CD14-positive monocyte (primary cell): ENCODE measurements at regions not wholly inside any gene's neighbourhood (a gene's known extent, or its start where the extent isn't known, plus 50 kb on each side); places are given as distances from the start of the nearest gene placed in this dataset.

Experiments used
- DNase-seq, 3 donors: peaks; one replicate each; pipeline ENCODE4 v3.0.0-alpha.2; 2011 to 2022
- H2AFZ ChIP-seq: 2 replicates; pipeline ENCODE4 v1.6.0; 2012; ENCODE audit warnings: mild to moderate bottlenecking, low read depth, low read length, inconsistent platforms; ENCODE audit not compliant: insufficient read depth, poor library complexity, severe bottlenecking
- H3K27ac ChIP-seq, 2 donors: 1 replicate in 1 of 2; 2 replicates in 1 of 2; pipeline ENCODE4 v1.5.1; 2012 to 2013; ENCODE audit warnings: low read length in 2 of 2, control low read depth in 1 of 2, inconsistent platforms in 1 of 2, low read depth in 1 of 2, mild to moderate bottlenecking in 1 of 2
- H3K27me3 ChIP-seq, 2 donors: one replicate each; pipeline versions ENCODE4 v1.6.0 to v1.6.1; 2011 to 2013; ENCODE audit warnings: low read length in 2 of 2; ENCODE audit not compliant: control insufficient read depth in 2 of 2, insufficient read depth in 2 of 2
- H3K36me3 ChIP-seq, 2 donors: replicated peaks in 1 of 2; 1 replicate in 1 of 2; 2 replicates in 1 of 2; pipeline versions ENCODE4 v1.5.1 to v1.6.1; 2012 to 2013; ENCODE audit warnings: low read length in 2 of 2, control low read depth in 1 of 2, inconsistent platforms in 1 of 2, mild to moderate bottlenecking in 1 of 2; ENCODE audit not compliant: insufficient read depth in 2 of 2, control insufficient read depth in 1 of 2
- H3K4me1 ChIP-seq, 2 donors: 1 replicate in 1 of 2; 2 replicates in 1 of 2; pipeline versions ENCODE4 v1.5.1 to v1.6.1; 2012 to 2013; ENCODE audit warnings: low read length in 2 of 2, control low read depth in 1 of 2, inconsistent platforms in 1 of 2, mild to moderate bottlenecking in 1 of 2, moderate library complexity in 1 of 2; ENCODE audit not compliant: insufficient read depth in 2 of 2, control insufficient read depth in 1 of 2
- H3K4me2 ChIP-seq: replicated peaks from 2 replicates; pipeline ENCODE3; 2012; ENCODE audit warnings: low read length, moderate library complexity, mild to moderate bottlenecking; ENCODE audit not compliant: poor library complexity, severe bottlenecking; ENCODE audit errors: extremely low read depth
- H3K4me3 ChIP-seq, 3 experiments: fragments of 200-600 bp in 1 of 3; sonication (generic) in 1 of 3; replicated peaks in 1 of 3; 1 replicate in 2 of 3; 2 replicates in 1 of 3; pipeline ENCODE4 v1.5.1; 2011 to 2013; ENCODE audit warnings: low read length in 3 of 3, mild to moderate bottlenecking in 3 of 3, control low read depth in 2 of 3, low read depth in 2 of 3, inconsistent platforms in 1 of 3, moderate library complexity in 1 of 3
- H3K79me2 ChIP-seq: 2 replicates; pipeline ENCODE4 v1.6.0; 2012; ENCODE audit warnings: mild to moderate bottlenecking, control low read depth, inconsistent platforms, low read length, moderate library complexity; ENCODE audit not compliant: insufficient read depth
- H3K9ac ChIP-seq: 2 replicates; pipeline ENCODE4 v1.6.0; 2017; ENCODE audit warnings: low read length, mild to moderate bottlenecking; ENCODE audit not compliant: insufficient read depth, poor library complexity, severe bottlenecking
- H3K9me3 ChIP-seq, 2 donors: replicated peaks in 1 of 2; 1 replicate in 1 of 2; 2 replicates in 1 of 2; pipeline versions ENCODE4 v1.5.1 to v1.6.1; 2012 to 2013; ENCODE audit warnings: low read length in 2 of 2, control low read depth in 1 of 2; ENCODE audit not compliant: control insufficient read depth in 1 of 2, insufficient read depth in 1 of 2
- H4K20me1 ChIP-seq: 2 replicates; pipeline ENCODE4 v1.6.0; 2012; ENCODE audit warnings: mild to moderate bottlenecking, low read length, control low read depth, moderate library complexity; ENCODE audit not compliant: insufficient read depth
- H3K27ac Mint-ChIP-seq, 7 donors: one replicate each; pipeline ENCODE4 v1.8.0; 2020; ENCODE audit warnings: mild to moderate bottlenecking in 7 of 7, mixed read lengths in 7 of 7, moderate library complexity in 6 of 7, inconsistent platforms in 2 of 7
- H3K27me3 Mint-ChIP-seq, 3 donors: one replicate each; pipeline ENCODE4 v1.8.0; 2021 to 2022; ENCODE audit warnings: low read depth in 3 of 3, mild to moderate bottlenecking in 3 of 3, mixed read lengths in 3 of 3, moderate library complexity in 3 of 3, inconsistent platforms in 1 of 3
- H3K36me3 Mint-ChIP-seq, 2 donors: one replicate each; pipeline ENCODE4 v1.8.0; 2020; ENCODE audit warnings: mixed read lengths in 2 of 2, inconsistent platforms in 1 of 2, mild to moderate bottlenecking in 1 of 2
- H3K4me1 Mint-ChIP-seq: one replicate; pipeline ENCODE4 v1.8.0; 2020; ENCODE audit warnings: mild to moderate bottlenecking, mixed read lengths
- H3K4me3 Mint-ChIP-seq, 2 donors: one replicate each; pipeline ENCODE4 v1.8.0; 2020; ENCODE audit warnings: mild to moderate bottlenecking in 2 of 2, mixed read lengths in 2 of 2, moderate library complexity in 1 of 2
- H3K9me3 Mint-ChIP-seq, 7 donors: one replicate each; pipeline ENCODE4 v1.8.0; 2020 to 2022; ENCODE audit warnings: mixed read lengths in 7 of 7, mild to moderate bottlenecking in 6 of 7, moderate library complexity in 6 of 7, inconsistent platforms in 2 of 7
- WGBS: methylation state at CpG from one replicate; pipeline ENCODE4 v1.1.5; 2013; ENCODE audit warnings: missing lambda C conversion rate; ENCODE audit not compliant: insufficient coverage; 5-methylcytosine and 5-hydroxymethylcytosine counted together
- intact Hi-C, 2 donors: fragments of 100-400 bp; cut with micrococcal nuclease; formaldehyde crosslinking; loops; one replicate each; pipeline versions ENCODE4 v1.15.0 to v1.15.1; 2023
- TF ChIP-seq, protein P1 (sequence below): fragments of 200-600 bp; IDR thresholded peaks from one replicate; pipeline ENCODE4 v1.8.0; 2022; ENCODE audit warnings: antibody characterized with exemption, mild to moderate bottlenecking

DNA sequence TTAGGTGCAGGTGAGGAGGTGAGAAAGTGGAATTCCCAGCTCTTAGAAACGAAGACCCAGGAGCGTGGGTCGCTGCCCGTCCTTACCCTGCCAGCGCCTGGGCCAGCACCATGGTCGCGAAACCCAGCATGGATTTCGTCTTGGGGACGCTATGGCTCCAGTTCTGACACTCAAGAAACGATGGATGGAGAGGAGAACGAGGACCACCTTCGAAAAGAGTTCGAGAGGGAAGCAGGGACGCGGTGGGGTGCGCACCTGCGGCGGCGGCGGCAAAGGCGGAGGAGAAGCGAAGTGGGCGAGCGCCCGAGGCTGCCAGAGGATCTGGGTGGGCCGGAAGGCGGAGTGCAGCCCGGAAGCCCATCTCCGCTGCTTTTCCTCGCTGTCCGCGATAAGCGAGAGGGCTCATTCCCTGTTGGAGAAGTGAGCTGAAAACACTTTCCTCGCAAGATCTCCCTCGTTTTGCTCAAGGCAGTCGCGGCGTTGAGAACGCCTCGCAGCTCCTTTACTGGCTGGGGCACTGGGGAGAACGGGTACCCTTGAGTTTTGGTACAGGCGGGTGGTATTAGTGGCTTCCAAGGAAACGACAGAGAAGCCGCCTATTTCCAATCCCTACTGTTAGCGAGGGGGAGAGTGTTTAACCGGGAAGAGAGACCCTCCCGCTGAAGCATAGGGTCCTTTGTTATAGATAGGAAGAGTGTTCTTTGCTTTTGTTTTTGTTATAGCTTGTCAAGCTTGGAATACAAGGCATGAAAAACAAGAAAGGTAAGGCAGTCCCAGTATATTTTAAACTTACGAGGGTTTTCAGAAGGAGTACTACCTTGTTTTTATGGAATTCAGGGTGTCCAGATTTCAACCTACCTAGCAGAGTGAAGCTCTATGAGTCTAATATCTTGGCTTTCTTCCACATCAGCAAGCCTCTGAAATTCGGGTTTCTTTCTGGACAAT lies 109.5 kb downstream of the TRIM27 start:
- intact Hi-C loops, result no loop called here
- Histone ChIP-seq H3K4me1 (no peaks in the 10 kb centered on the region), H3K4me2 (no peak overlapping the region), H3K9me3 (peaks cover 10 to 82% of the 10 kb centered on the region in 2 donors), H3K27ac (no peak overlapping the region), H3K36me3 (no peaks in the 10 kb centered on the region), H4K20me1 (no peaks in the 10 kb centered on the region), H2AFZ (no peak overlapping the region), H3K79me2 (no peaks in the 10 kb centered on the region), H3K4me3 (no peak overlapping the region), H3K9ac (no peak overlapping the region), H3K27me3 (peaks cover 98 to 100% of the 10 kb centered on the region in 2 donors)
- TF ChIP-seq, protein P1, sequence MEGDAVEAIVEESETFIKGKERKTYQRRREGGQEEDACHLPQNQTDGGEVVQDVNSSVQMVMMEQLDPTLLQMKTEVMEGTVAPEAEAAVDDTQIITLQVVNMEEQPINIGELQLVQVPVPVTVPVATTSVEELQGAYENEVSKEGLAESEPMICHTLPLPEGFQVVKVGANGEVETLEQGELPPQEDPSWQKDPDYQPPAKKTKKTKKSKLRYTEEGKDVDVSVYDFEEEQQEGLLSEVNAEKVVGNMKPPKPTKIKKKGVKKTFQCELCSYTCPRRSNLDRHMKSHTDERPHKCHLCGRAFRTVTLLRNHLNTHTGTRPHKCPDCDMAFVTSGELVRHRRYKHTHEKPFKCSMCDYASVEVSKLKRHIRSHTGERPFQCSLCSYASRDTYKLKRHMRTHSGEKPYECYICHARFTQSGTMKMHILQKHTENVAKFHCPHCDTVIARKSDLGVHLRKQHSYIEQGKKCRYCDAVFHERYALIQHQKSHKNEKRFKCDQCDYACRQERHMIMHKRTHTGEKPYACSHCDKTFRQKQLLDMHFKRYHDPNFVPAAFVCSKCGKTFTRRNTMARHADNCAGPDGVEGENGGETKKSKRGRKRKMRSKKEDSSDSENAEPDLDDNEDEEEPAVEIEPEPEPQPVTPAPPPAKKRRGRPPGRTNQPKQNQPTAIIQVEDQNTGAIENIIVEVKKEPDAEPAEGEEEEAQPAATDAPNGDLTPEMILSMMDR, result no peak
- Mint-ChIP-seq H3K4me3 (peak overlapping the region in 1 of 2 donors; percentile 82), H3K27ac (no peak overlapping the region), H3K9me3 (peaks cover 5 to 57% (median 42%) of the 10 kb centered on the region in 7 donors), H3K4me1 (peaks cover 9% of the 10 kb centered on the region), H3K36me3 (peaks cover 4 to 17% of the 10 kb centered on the region in 2 donors), H3K27me3 (peaks cover 96 to 98% (median 97%) of the 10 kb centered on the region in 3 donors)
- 5% methylated on average over 42 of the region's 49 CpGs for WGBS
- no peak for DNase-seq

DNA sequence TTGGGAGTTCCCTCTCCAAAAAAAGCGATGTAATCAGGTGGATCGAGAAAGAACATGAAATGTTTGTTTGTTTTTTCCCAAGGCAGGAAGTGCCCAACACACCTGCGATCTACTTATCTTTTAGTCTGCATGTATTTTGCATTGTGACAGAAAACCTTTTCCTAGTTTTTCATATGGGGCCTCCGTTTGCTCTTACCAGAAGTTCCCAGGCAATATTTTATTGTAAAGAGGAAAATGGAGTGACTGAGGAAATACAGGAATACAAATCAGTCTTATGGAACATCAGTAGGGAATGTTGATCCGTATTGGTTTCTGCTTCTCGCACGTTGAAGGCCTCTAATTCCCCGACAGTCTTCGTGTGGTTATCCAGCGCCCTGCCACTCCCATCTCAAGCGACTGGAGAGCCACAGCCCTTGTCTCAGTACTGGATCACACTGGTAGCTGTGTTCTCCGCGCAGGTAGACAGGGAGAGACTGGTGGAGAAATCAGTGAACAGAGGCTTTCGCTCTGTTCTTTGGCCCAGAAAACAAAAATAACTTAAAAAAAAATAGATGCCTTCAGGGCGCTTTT lies 107.4 kb downstream of the TRIM27 start:
- H2AFZ ChIP-seq, result no peak overlapping the region
- H3K9me3 ChIP-seq, result peaks cover 3 to 63% of the 10 kb centered on the region in 2 donors
- peak overlapping the region in 1 of 2 donors; percentile 68 for H3K4me3 Mint-ChIP-seq
- no peak overlapping the region for H3K4me2 ChIP-seq
- DNase-seq, result no peak
- H3K4me1 ChIP-seq, result no peaks in the 10 kb centered on the region
- peaks cover 85 to 91% (median 87%) of the 10 kb centered on the region in 3 donors for H3K27me3 Mint-ChIP-seq
- no peaks in the 10 kb centered on the region for H3K79me2 ChIP-seq
- H3K27me3 ChIP-seq, result peaks cover 88 to 93% of the 10 kb centered on the region in 2 donors
- no peak overlapping the region for H3K4me3 ChIP-seq
- no peak overlapping the region for H3K27ac Mint-ChIP-seq
- peaks cover 5 to 44% (median 32%) of the 10 kb centered on the region in 7 donors for H3K9me3 Mint-ChIP-seq
- peaks cover 4 to 12% of the 10 kb centered on the region in 2 donors for H3K36me3 Mint-ChIP-seq
- no peaks in the 10 kb centered on the region for H3K36me3 ChIP-seq
- H4K20me1 ChIP-seq, result no peaks in the 10 kb centered on the region
- 14% methylated on average over 10 of the region's 15 CpGs for WGBS
- H3K4me1 Mint-ChIP-seq, result peaks cover 6% of the 10 kb centered on the region
- no peak overlapping the region for H3K27ac ChIP-seq
- intact Hi-C loops, result no loop called here
- no peak overlapping the region for H3K9ac ChIP-seq
- TF ChIP-seq, protein P1, result no peak
